SU-DHL-6 (cell line): ENCODE measurements at regions not wholly inside any gene's neighbourhood (a gene's known extent, or its start where the extent isn't known, plus 50 kb on each side); places are given as distances from the start of the nearest gene placed in this dataset.

Experiments used
- H2AFZ ChIP-seq: fragments of 200-600 bp; sonication (generic); 2 replicates; pipeline ENCODE4 v1.6.1; 2014; ENCODE audit warnings: low read depth, mild to moderate bottlenecking, moderate library complexity, mixed read lengths, antibody characterized with exemption, low read length; ENCODE audit not compliant: severe bottlenecking
- H3F3A ChIP-seq: fragments of 200-600 bp; shearing (Covaris generic); 2 replicates; pipeline ENCODE4 v1.6.0; 2016; ENCODE audit warnings: antibody characterized with exemption, mild to moderate bottlenecking; ENCODE audit not compliant: insufficient read depth
- H3K27ac ChIP-seq: fragments of 200-600 bp; sonication (generic); 2 replicates; pipeline ENCODE4 v1.5.1; 2016; ENCODE audit warnings: low read depth, mild to moderate bottlenecking, low read length, moderate library complexity, mixed read lengths
- H3K27me3 ChIP-seq: fragments of 200-600 bp; sonication (generic), shearing (Covaris generic); 2 replicates; pipeline ENCODE4 v1.6.0; 2014; ENCODE audit warnings: mild to moderate bottlenecking, low read length
- H3K36me3 ChIP-seq: fragments of 200-600 bp; sonication (generic); 2 replicates; pipeline ENCODE4 v1.6.1; 2014; ENCODE audit warnings: mild to moderate bottlenecking, low read length, mixed read lengths
- H3K4me2 ChIP-seq: fragments of 300-600, 200-600 bp; shearing (Covaris generic), sonication (generic); 2 replicates; pipeline ENCODE4 v1.6.0; 2014; ENCODE audit warnings: low read length, low read depth, mild to moderate bottlenecking; ENCODE audit not compliant: poor library complexity, severe bottlenecking
- H3K4me3 ChIP-seq: fragments of 200-600 bp; sonication (generic); 2 replicates; pipeline ENCODE4 v1.5.1; 2014; ENCODE audit warnings: antibody characterized with exemption, low read length, mild to moderate bottlenecking, mixed read lengths; ENCODE audit not compliant: insufficient read depth, poor library complexity, severe bottlenecking
- H3K79me2 ChIP-seq: fragments of 200-600 bp; sonication (generic); 2 replicates; pipeline ENCODE4 v1.6.1; 2014; ENCODE audit warnings: mild to moderate bottlenecking, low read length, moderate library complexity; ENCODE audit not compliant: insufficient read depth
- H3K9ac ChIP-seq: fragments of 200-600 bp; sonication (generic); 2 replicates; pipeline ENCODE4 v1.7.0; 2014; ENCODE audit warnings: mild to moderate bottlenecking, low read length
- H3K9me2 ChIP-seq: fragments of 200-600 bp; sonication (generic); replicated peaks from 2 replicates; pipeline ENCODE4 v1.6.1; 2014; ENCODE audit warnings: low read length; ENCODE audit not compliant: insufficient read depth
- H3K9me3 ChIP-seq: fragments of 200-600 bp; sonication (generic); 2 replicates; pipeline ENCODE4 v1.6.1; 2014; ENCODE audit warnings: low read length, mixed read lengths; ENCODE audit not compliant: insufficient read depth
- H4K20me1 ChIP-seq: fragments of 200-600 bp; sonication (generic); 2 replicates; pipeline ENCODE4 v1.6.1; 2014; ENCODE audit warnings: low read depth, mild to moderate bottlenecking, antibody characterized with exemption, low read length, moderate library complexity, mixed read lengths
- CTCF ChIP-seq: fragments of 200-600 bp; sonication (generic); IDR thresholded peaks from one replicate; pipeline ENCODE4 v1.5.1; 2017; ENCODE audit warnings: antibody characterized with exemption, mild to moderate bottlenecking, low read length, moderate library complexity; ENCODE audit not compliant: insufficient read depth, poor library complexity, severe bottlenecking
- EZH2phosphoT487 ChIP-seq: fragments of 200-600 bp; sonication (generic), shearing (Covaris generic); conservative IDR thresholded peaks from 2 replicates; pipeline ENCODE4 v1.6.1; 2018; ENCODE audit warnings: mild to moderate bottlenecking, antibody characterized with exemption, low read length, moderate library complexity, mixed read lengths

GRCh38 chr2:146997945-146998344 is 846.9 kb upstream of the ACVR2A start:
- Histone ChIP-seq H3F3A (no peaks in the 10 kb centered on the region), H3K4me2 (no peak overlapping the region), H3K9me2 (no peaks in the 10 kb centered on the region), H3K9ac (no peak overlapping the region), H3K79me2 (no peaks in the 10 kb centered on the region), H3K27me3 (no peaks in the 10 kb centered on the region), H2AFZ (no peak overlapping the region), H3K9me3 (no peaks in the 10 kb centered on the region), H3K4me3 (no peak overlapping the region), H4K20me1 (no peaks in the 10 kb centered on the region), H3K27ac (no peak overlapping the region), H3K36me3 (no peaks in the 10 kb centered on the region)
- TF ChIP-seq EZH2phosphoT487 (no peak), CTCF (no peak)

DNA sequence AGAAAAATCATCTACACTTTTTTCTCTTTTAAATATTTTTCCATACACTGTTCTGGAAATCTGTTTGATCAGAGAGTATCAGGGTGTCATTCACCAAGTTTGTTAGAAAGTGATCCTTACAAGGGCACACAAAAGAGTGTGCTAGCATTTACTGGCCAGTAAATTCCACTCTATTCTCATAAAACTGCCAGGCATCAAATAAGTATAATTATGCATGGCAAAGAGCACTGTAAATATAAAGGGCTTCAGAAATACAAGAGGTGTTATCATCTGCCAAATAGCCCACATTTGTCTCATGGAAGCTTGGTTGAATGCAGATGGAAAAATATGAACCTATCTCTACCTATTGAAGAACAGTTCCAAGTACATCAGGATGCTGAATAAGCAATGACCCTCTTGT is 847.3 kb upstream of the ACVR2A start:
- Histone ChIP-seq H3K9ac (no peak overlapping the region), H2AFZ (no peak overlapping the region), H3K79me2 (no peaks in the 10 kb centered on the region), H3K9me3 (no peaks in the 10 kb centered on the region), H4K20me1 (no peaks in the 10 kb centered on the region), H3K36me3 (no peaks in the 10 kb centered on the region), H3K4me3 (no peak overlapping the region), H3K4me2 (no peak overlapping the region), H3F3A (no peaks in the 10 kb centered on the region), H3K27me3 (no peaks in the 10 kb centered on the region), H3K27ac (no peak overlapping the region), H3K9me2 (no peaks in the 10 kb centered on the region)
- TF ChIP-seq EZH2phosphoT487: no peak
- TF ChIP-seq CTCF: no peak

DNA sequence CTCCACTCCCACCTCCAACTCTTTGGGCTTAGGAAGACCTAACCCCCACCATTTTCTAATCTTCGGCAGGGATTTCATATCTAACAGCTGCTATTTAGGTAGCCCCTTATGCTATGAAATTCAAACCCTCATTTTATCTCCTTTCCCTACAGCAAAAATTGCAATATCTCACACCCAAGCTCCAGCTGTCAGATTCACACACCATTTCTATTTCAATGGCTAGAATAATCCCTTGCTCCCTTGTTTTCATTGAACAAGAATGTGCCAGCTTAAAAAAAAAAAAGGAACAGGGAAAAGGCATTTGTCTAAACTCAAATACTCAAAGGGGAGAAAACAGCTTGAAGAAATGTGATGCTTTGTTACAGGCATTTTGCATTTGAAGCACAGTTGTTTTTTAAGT is 850.6 kb upstream of the ACVR2A start:
- no peaks in the 10 kb centered on the region for H3K9me3 ChIP-seq
- no peak overlapping the region for H3K4me2 ChIP-seq
- no peaks in the 10 kb centered on the region for H3F3A ChIP-seq
- H2AFZ ChIP-seq: no peak overlapping the region
- no peak for TF ChIP-seq CTCF
- TF ChIP-seq EZH2phosphoT487: no peak
- H4K20me1 ChIP-seq: no peaks in the 10 kb centered on the region
- H3K9me2 ChIP-seq: no peaks in the 10 kb centered on the region
- no peaks in the 10 kb centered on the region for H3K79me2 ChIP-seq
- H3K4me3 ChIP-seq: no peak overlapping the region
- H3K36me3 ChIP-seq: no peaks in the 10 kb centered on the region
- H3K27ac ChIP-seq: no peak overlapping the region
- H3K9ac ChIP-seq: no peak overlapping the region
- H3K27me3 ChIP-seq: no peaks in the 10 kb centered on the region

DNA sequence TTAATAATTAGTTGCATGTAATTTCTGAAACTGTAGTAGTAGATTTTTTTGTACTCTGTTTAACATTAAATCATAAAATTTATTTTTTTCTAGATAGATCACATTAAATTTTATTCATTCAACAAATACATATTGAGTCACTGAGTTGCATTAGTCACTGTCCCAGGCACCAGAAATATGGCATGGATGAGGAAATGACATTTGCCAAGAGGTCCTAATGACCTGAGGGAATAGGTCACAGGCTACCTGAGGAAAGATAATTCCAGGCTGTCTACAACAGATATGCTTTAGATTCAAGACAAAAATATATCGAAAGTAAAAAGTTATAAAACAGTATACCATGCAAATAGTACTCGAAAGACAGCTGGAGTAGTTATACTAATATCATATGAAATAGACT is 852.4 kb upstream of the ACVR2A start:
- no peak overlapping the region for H3K4me3 ChIP-seq
- H3K79me2 ChIP-seq: no peaks in the 10 kb centered on the region
- H3K4me2 ChIP-seq: no peak overlapping the region
- H3K9ac ChIP-seq: no peak overlapping the region
- no peak overlapping the region for H3K27ac ChIP-seq
- H4K20me1 ChIP-seq: no peaks in the 10 kb centered on the region
- H3K36me3 ChIP-seq: no peaks in the 10 kb centered on the region
- H3K9me3 ChIP-seq: no peaks in the 10 kb centered on the region
- no peaks in the 10 kb centered on the region for H3F3A ChIP-seq
- no peaks in the 10 kb centered on the region for H3K27me3 ChIP-seq
- TF ChIP-seq EZH2phosphoT487 (no peak), CTCF (no peak)
- H2AFZ ChIP-seq: no peak overlapping the region
- H3K9me2 ChIP-seq: no peaks in the 10 kb centered on the region
